PC-3 (cell line): ENCODE measurements at regions not wholly inside any gene's neighbourhood (a gene's known extent, or its start where the extent isn't known, plus 50 kb on each side); places are given as distances from the start of the nearest gene placed in this dataset.

ENCODE experiments used
- ATAC-seq: fragments of 200-7000 bp; cut with Tn5 transposase; 2 replicates; pipeline ENCODE4 v1.9.1; 2020; ENCODE audit warnings: mild to moderate bottlenecking, moderate library complexity
- BruUV-seq: library from RNA; stranded (reverse); fragments of 400-500 nt; replicated peaks from 2 replicates; lab custom pipeline; 2021; lab: Mats Ljungman, UMichigan
- CTCF ChIA-PET: fragments of 300-600 bp; sonication (Branson Sonifier 250); formaldehyde crosslinking; loops from one replicate; lab custom pipeline; 2022; ENCODE audit warnings: antibody characterized with exemption; lab: Charles Lee
- POLR2A ChIA-PET: fragments of 300-600 bp; sonication (Branson Sonifier 250); formaldehyde crosslinking; loops from one replicate; lab custom pipeline; 2022; ENCODE audit warnings: antibody characterized with exemption; ENCODE audit not compliant: unreplicated experiment; lab: Charles Lee
- DNase-seq: peaks from one replicate; pipeline ENCODE4 v3.0.0-alpha.2; 2015
- H2AFZ ChIP-seq: fragments of 300-600 bp; sonication (generic); 2 replicates; pipeline ENCODE4 v1.6.0; 2016; ENCODE audit warnings: antibody characterized with exemption, low read length
- H3F3A ChIP-seq: fragments of 300-600 bp; sonication (generic); one replicate; pipeline ENCODE4 v1.6.0; 2017; ENCODE audit warnings: antibody characterized with exemption, low read length, control low read depth, mild to moderate bottlenecking; ENCODE audit not compliant: unreplicated experiment
- H3K27ac ChIP-seq: fragments of 300-600 bp; sonication (generic); 2 replicates; pipeline ENCODE4 v1.5.1; 2016; ENCODE audit warnings: mild to moderate bottlenecking, low read length
- H3K27me3 ChIP-seq: fragments of 300-600 bp; sonication (generic); 2 replicates; pipeline ENCODE4 v1.6.1; 2016; ENCODE audit warnings: low read length, mixed read lengths
- H3K36me3 ChIP-seq: fragments of 300-600 bp; sonication (generic); 2 replicates; pipeline ENCODE4 v1.6.1; 2016; ENCODE audit warnings: low read depth, mixed run types, low read length, mixed read lengths
- H3K4me1 ChIP-seq: fragments of 300-600 bp; sonication (generic); 2 replicates; pipeline ENCODE4 v1.5.1; 2016; ENCODE audit warnings: low read length; ENCODE audit not compliant: insufficient read depth
- H3K4me2 ChIP-seq: fragments of 300-600 bp; sonication (generic); 2 replicates; pipeline ENCODE4 v1.6.0; 2016; ENCODE audit warnings: low read length
- H3K4me3 ChIP-seq: fragments of 300-600 bp; sonication (generic); 2 replicates; pipeline ENCODE4 v1.5.1; 2016; ENCODE audit warnings: mild to moderate bottlenecking, low read length, mixed read lengths
- H3K79me2 ChIP-seq: fragments of 300-600 bp; sonication (generic); 2 replicates; pipeline ENCODE4 v1.6.1; 2017; ENCODE audit warnings: low read length, mixed read lengths
- H3K9ac ChIP-seq: fragments of 300-600 bp; sonication (generic); 2 replicates; pipeline ENCODE4 v1.6.0; 2016; ENCODE audit warnings: mild to moderate bottlenecking, low read length
- H3K9me2 ChIP-seq: fragments of 300-600 bp; sonication (generic); replicated peaks from 2 replicates; pipeline ENCODE4 v1.6.1; 2016; ENCODE audit warnings: mixed run types, low read length, mixed read lengths
- H3K9me3 ChIP-seq: fragments of 300-600 bp; sonication (generic); 2 replicates; pipeline ENCODE4 v1.6.1; 2016; ENCODE audit warnings: low read length, mixed read lengths
- H4K20me1 ChIP-seq: fragments of 300-600 bp; sonication (generic); 2 replicates; pipeline ENCODE4 v1.6.1; 2016; ENCODE audit warnings: low read length, mixed read lengths
- CTCF ChIP-seq: fragments of 300-600 bp; sonication (generic); conservative IDR thresholded peaks from 2 replicates; pipeline ENCODE4 v1.5.1; 2017; ENCODE audit warnings: antibody characterized with exemption, low read depth, mild to moderate bottlenecking, low read length
- EZH2 ChIP-seq: fragments of 300-600 bp; sonication (generic); IDR thresholded peaks from one replicate; pipeline ENCODE4 v1.6.1; 2017; ENCODE audit warnings: antibody characterized with exemption, mild to moderate bottlenecking, low read length; ENCODE audit not compliant: unreplicated experiment
- EZH2phosphoT487 ChIP-seq: fragments of 300-600 bp; sonication (generic); IDR thresholded peaks from 2 replicates; pipeline ENCODE4 v1.6.1; 2018; ENCODE audit warnings: mild to moderate bottlenecking, antibody characterized with exemption, low read length, borderline replicate concordance
- intact Hi-C: fragments of 100-400 bp; cut with micrococcal nuclease; formaldehyde crosslinking; loops from 2 replicates; pipeline ENCODE4 v1.9.0; 2023

- H3K9me3 ChIP-seq = no peaks in the 10 kb centered on the region
- BruUV-seq = no TSS peak
- POLR2A ChIA-PET = no interaction called here
Measured at GRCh38 chr2:107383691-107384090, 443.0 kb upstream of the RGPD4 start.

GRCh38 chr2:107384422-107384821 is 442.3 kb upstream of the RGPD4 start:
- H3K9me3 ChIP-seq = no peaks in the 10 kb centered on the region
- no peaks in the 10 kb centered on the region for H3K9me2 ChIP-seq
- TF ChIP-seq CTCF (no peak), EZH2 (no peak), EZH2phosphoT487 (no peak)
- H3F3A ChIP-seq = no peaks in the 10 kb centered on the region
- no peak overlapping the region for H3K4me3 ChIP-seq
- no peak overlapping the region for H3K4me2 ChIP-seq
- no peaks in the 10 kb centered on the region for H3K36me3 ChIP-seq
- intact Hi-C loops = no loop called here
- no peaks in the 10 kb centered on the region for H3K27me3 ChIP-seq
- DNase-seq (no peak), ATAC-seq (no peak)
- no peak overlapping the region for H2AFZ ChIP-seq
- ChIA-PET CTCF (no interaction called here), POLR2A (no interaction called here)
- no peak overlapping the region for H3K27ac ChIP-seq
- H4K20me1 ChIP-seq = no peaks in the 10 kb centered on the region
- H3K4me1 ChIP-seq = no peaks in the 10 kb centered on the region
- H3K79me2 ChIP-seq = no peaks in the 10 kb centered on the region
- H3K9ac ChIP-seq = no peak overlapping the region
- BruUV-seq = no TSS peak

More at GRCh38 chr2:107383691-107384090, 443.0 kb upstream of the RGPD4 start:
- Histone ChIP-seq H3F3A (no peaks in the 10 kb centered on the region), H3K27me3 (no peaks in the 10 kb centered on the region), H3K9ac (no peak overlapping the region), H2AFZ (no peak overlapping the region), H3K4me1 (no peaks in the 10 kb centered on the region), H3K9me2 (no peaks in the 10 kb centered on the region), H3K79me2 (no peaks in the 10 kb centered on the region), H3K4me2 (no peak overlapping the region), H3K27ac (no peak overlapping the region), H3K36me3 (no peaks in the 10 kb centered on the region), H4K20me1 (no peaks in the 10 kb centered on the region), H3K4me3 (no peak overlapping the region)
- TF ChIP-seq EZH2phosphoT487 = no peak
- TF ChIP-seq EZH2 = no peak
- TF ChIP-seq CTCF = no peak
- ATAC-seq = no peak
- intact Hi-C loops = no loop called here
- CTCF ChIA-PET = no interaction called here
- no peak for DNase-seq

- Histone ChIP-seq H4K20me1 (no peaks in the 10 kb centered on the region), H3F3A (no peaks in the 10 kb centered on the region), H3K4me2 (no peak overlapping the region), H3K9ac (no peak overlapping the region), H3K9me2 (no peaks in the 10 kb centered on the region), H3K27me3 (no peaks in the 10 kb centered on the region), H2AFZ (no peak overlapping the region), H3K36me3 (no peaks in the 10 kb centered on the region), H3K9me3 (no peaks in the 10 kb centered on the region), H3K4me1 (no peaks in the 10 kb centered on the region), H3K27ac (no peak overlapping the region), H3K4me3 (no peak overlapping the region), H3K79me2 (no peaks in the 10 kb centered on the region)
- no peak for DNase-seq
- ChIA-PET CTCF (no interaction called here), POLR2A (no interaction called here)
- no TSS peak for BruUV-seq
- TF ChIP-seq EZH2 (no peak), EZH2phosphoT487 (no peak), CTCF (no peak)
- intact Hi-C loops = no loop called here
- no peak for ATAC-seq
Measured at GRCh38 chr2:107385921-107386320, 440.8 kb upstream of the RGPD4 start.
